Activated CD4-positive, alpha-beta T cell treated with anti-CD3 and anti-CD28 coated beads for 36 hours (primary cell): ENCODE measurements at regions not wholly inside any gene's neighbourhood (a gene's known extent, or its start where the extent isn't known, plus 50 kb on each side); places are given as distances from the start of the nearest gene placed in this dataset.
"Not testable (repeated sequence)": the region's sequence is repeated elsewhere in the genome, so short reads cannot be mapped to it uniquely, and the experiment has no call there.

Experiments
- ATAC-seq: fragments of 200-7000 bp; cut with Tn5 transposase; one replicate; pipeline ENCODE4 v1.10.0; 2021; ENCODE audit warnings: mild to moderate bottlenecking, moderate library complexity
- CTCF ChIA-PET: fragments of 350-600 bp; sonication (Branson Sonifier 250); formaldehyde crosslinking; loops from one replicate; lab custom pipeline; 2021; ENCODE audit warnings: antibody characterized with exemption; lab: Charles Lee
- POLR2A ChIA-PET: fragments of 350-600 bp; sonication (Branson Sonifier 250); formaldehyde crosslinking; loops from one replicate; lab custom pipeline; 2021; ENCODE audit warnings: antibody characterized with exemption, inconsistent platforms; lab: Charles Lee
- DNase-seq: peaks from one replicate; pipeline ENCODE4 v3.0.0-alpha.2; 2020
- H3K27ac Mint-ChIP-seq: one replicate; pipeline ENCODE4 v1.8.0; 2021; ENCODE audit warnings: mixed read lengths
- H3K27me3 Mint-ChIP-seq: one replicate; pipeline ENCODE4 v1.8.0; 2021; ENCODE audit warnings: mixed read lengths
- H3K36me3 Mint-ChIP-seq: one replicate; pipeline ENCODE4 v1.8.0; 2021; ENCODE audit warnings: low read depth, mixed read lengths
- H3K4me1 Mint-ChIP-seq: one replicate; pipeline ENCODE4 v1.8.0; 2021; ENCODE audit warnings: mixed read lengths
- H3K4me3 Mint-ChIP-seq: one replicate; pipeline ENCODE4 v1.8.0; 2021; ENCODE audit warnings: mild to moderate bottlenecking, moderate library complexity, mixed read lengths
- H3K9me3 Mint-ChIP-seq: one replicate; pipeline ENCODE4 v1.8.0; 2021; ENCODE audit warnings: low read depth, mixed read lengths
- intact Hi-C, 2 experiments: fragments of 100-400 bp; cut with DNase I in 1 of 2; cut with micrococcal nuclease in 1 of 2; formaldehyde crosslinking; loops; one replicate each; pipeline versions ENCODE4 v1.14.2 to v1.15.1; 2022 to 2024; cut with DNase I, micrococcal nuclease

DNA sequence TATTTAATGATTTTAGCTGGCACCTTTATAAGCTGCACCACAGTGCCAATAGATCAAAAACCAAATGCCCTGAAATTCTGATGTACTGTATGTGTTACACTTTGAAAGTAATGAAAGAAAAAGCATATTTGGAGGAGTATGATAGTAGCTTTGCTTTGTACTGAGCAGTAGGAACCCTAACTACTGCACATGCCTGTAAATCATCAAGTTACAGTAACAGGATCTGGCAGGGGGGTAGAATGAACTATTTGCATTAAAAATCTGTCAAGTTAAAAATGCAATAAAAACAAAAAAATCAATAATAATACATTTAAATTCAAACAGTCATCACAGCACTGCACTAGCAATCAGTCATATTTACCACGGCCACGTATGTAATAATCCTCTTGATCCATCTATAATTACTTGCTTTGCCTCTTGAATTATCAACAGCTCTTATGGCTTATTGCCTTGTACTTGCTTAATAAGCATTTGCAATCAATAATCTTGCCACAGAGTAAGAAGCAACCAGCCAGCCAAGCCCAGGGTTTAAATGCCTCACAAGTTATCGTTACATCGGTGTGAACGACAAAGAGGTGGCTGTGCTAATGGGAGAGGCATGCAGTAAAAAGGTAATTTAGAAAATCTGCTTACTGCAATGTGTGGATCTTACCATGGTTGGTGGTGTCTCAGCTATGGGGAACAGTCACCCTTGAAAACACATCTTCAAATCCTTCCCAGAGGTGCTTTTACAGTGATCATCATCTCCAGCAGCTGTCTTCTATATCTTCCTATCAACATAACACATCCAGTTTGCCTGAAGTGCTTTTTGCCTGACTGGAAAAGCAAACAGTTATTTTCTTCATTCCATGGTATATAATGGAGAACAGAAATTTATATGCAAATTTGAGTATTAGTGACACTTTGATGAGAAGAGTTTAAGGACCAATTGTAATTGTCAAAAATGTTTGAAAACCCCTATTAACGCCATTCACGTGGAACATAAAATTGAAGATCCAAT is 1812.1 kb upstream of the ADGRL3 start:
- intact Hi-C loops, result no loop called here
- POLR2A ChIA-PET, result no interaction called here
- peaks cover 3% of the 10 kb centered on the region for H3K9me3 Mint-ChIP-seq

DNA sequence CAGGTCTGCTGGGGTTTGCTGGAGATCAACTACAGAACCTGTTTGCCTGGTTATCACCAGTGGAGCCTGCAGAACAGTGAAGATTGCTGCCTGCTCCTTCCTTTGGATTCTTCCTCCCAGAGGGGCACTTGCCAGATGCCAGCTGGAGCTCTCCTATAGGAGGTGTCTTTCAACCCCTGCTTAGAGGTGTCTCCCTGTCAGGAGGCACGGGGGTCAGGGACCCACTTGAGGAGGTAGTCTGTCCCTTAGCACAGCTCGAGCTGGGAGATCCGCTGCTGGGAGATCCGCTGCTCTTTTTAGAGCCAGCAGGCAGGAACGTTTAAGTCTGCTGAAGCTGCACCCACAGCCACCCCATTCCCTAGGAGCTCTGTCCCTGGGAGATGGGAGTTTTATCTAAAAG is 1806.3 kb upstream of the ADGRL3 start:
- ATAC-seq, result no peak
- H3K4me1 Mint-ChIP-seq, result no peaks in the 10 kb centered on the region
- H3K27me3 Mint-ChIP-seq, result no peaks in the 10 kb centered on the region
- ChIA-PET POLR2A (no interaction called here), CTCF (no interaction called here)
- no peak overlapping the region for H3K4me3 Mint-ChIP-seq
- H3K27ac Mint-ChIP-seq, result no peak overlapping the region
- intact Hi-C loops, result no loop called here
- DNase-seq, result no peak
- peaks cover 9% of the 10 kb centered on the region for H3K9me3 Mint-ChIP-seq
- H3K36me3 Mint-ChIP-seq, result no peaks in the 10 kb centered on the region

More for the DNA sequence above, 1812.1 kb upstream of the ADGRL3 start:
- H3K27ac Mint-ChIP-seq, result no peak overlapping the region
- ATAC-seq (no peak), DNase-seq (no peak)
- CTCF ChIA-PET, result no interaction called here
- no peaks in the 10 kb centered on the region for H3K4me1 Mint-ChIP-seq
- no peaks in the 10 kb centered on the region for H3K36me3 Mint-ChIP-seq
- H3K4me3 Mint-ChIP-seq, result no peak overlapping the region
- no peaks in the 10 kb centered on the region for H3K27me3 Mint-ChIP-seq

DNA sequence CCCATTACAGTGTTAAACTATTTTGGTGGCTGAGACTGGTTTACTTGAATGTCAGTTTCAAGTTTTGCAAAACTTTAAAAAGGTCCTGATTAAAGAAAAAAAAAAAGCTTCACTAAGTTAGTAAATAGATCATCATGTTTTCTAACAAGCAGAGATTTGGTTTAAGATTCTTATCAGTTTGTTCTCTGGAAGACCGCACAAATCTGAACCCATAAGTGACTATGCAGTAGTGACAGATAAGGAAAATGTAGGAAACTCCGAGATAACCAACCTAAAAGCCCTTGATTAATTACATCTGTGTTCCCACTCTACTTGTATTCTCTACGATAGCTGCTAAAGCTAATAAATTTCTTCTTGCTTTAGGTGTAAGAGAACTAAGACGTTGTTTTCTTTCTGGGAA is 1799.8 kb upstream of the ADGRL3 start:
- ATAC-seq (no peak), DNase-seq (no peak)
- CTCF ChIA-PET, result no interaction called here
- intact Hi-C loops, result no loop called here
- H3K9me3 Mint-ChIP-seq, result no peaks in the 10 kb centered on the region
- H3K4me3 Mint-ChIP-seq, result no peak overlapping the region
- H3K36me3 Mint-ChIP-seq, result no peaks in the 10 kb centered on the region
- no peaks in the 10 kb centered on the region for H3K27me3 Mint-ChIP-seq
- H3K4me1 Mint-ChIP-seq, result no peaks in the 10 kb centered on the region
- H3K27ac Mint-ChIP-seq, result no peak overlapping the region
- POLR2A ChIA-PET, result no interaction called here

DNA sequence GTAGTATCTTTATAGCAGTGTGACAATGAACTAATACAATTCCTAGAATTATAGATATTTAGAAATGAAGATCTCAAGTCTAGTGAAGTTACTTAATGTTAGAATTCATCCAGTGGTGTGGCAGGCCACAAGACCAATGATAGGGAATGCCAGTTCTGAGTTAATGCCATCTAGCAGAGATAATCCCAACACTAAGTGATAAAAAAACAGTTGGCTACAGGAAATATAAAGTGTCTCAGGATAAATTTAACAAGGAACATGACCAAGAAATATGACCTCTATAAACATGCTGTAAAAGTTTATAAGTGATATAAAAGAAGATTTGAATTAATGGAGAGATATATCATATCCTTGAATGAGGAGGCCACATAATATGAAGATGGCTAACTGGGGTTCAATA is 1790.5 kb upstream of the ADGRL3 start:
- H3K4me1 Mint-ChIP-seq, result no peaks in the 10 kb centered on the region
- H3K4me3 Mint-ChIP-seq, result no peak overlapping the region
- H3K9me3 Mint-ChIP-seq, result peaks cover 9% of the 10 kb centered on the region
- CTCF ChIA-PET, result interaction anchor here (0.7 kb wide), 1 partner anchor 561 kb away, joined by 3 read pairs; no protein-coding TSS in a partner anchor
- ATAC-seq, result no peak
- no peak overlapping the region for H3K27ac Mint-ChIP-seq
- H3K27me3 Mint-ChIP-seq, result no peaks in the 10 kb centered on the region
- DNase-seq, result no peak
- POLR2A ChIA-PET, result no interaction called here
- H3K36me3 Mint-ChIP-seq, result no peaks in the 10 kb centered on the region
- intact Hi-C loops, result no loop called here

DNA sequence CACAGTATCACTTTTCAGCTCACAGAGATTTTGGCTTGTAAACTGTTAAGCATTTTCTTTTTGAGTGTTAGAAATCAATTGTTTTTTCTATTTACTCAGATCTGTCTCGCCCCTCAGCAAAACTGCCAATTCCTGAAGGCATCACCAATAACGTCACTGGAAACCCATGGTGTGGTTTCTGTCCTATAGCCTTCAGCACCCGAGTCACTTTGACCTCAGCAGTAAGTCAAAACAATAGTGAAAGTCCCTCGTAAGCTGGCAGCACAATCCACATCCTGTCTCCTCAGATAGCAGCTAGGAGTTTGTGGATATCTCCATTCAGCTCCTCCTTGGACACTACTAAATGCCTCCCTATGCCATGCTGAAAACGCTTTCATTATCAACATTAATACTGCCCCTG is 1787.4 kb upstream of the ADGRL3 start:
- no peak for DNase-seq
- H3K27me3 Mint-ChIP-seq, result no peaks in the 10 kb centered on the region
- H3K9me3 Mint-ChIP-seq, result peaks cover 11% of the 10 kb centered on the region
- H3K4me1 Mint-ChIP-seq, result no peaks in the 10 kb centered on the region
- H3K4me3 Mint-ChIP-seq, result no peak overlapping the region
- H3K36me3 Mint-ChIP-seq, result no peaks in the 10 kb centered on the region
- no peak for ATAC-seq
- CTCF ChIA-PET, result no interaction called here
- H3K27ac Mint-ChIP-seq, result no peak overlapping the region
- intact Hi-C loops, result no loop called here
- POLR2A ChIA-PET, result no interaction called here

DNA sequence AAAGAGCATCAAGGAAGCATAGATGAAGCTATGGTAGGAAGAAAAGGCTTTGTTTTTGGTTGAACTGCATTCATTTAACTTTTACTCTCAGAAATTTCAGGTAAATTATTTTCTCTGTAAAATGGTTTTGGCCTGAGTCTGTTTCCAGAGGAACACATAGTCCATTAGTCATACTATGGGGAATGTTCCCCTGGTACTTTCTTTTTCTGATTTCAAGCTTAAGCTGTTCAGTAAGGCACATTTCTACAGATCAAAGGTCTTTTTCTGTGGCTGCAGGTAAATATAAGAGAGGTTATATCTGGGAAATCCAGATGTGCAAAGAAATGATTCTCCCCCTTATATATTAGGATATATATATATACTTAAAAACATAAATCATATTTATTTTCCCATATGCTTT is 1744.4 kb upstream of the ADGRL3 start:
- ATAC-seq (no peak), DNase-seq (no peak)
- Mint-ChIP-seq H3K27me3 (no peaks in the 10 kb centered on the region), H3K4me3 (no peak overlapping the region), H3K4me1 (no peaks in the 10 kb centered on the region), H3K36me3 (no peaks in the 10 kb centered on the region), H3K9me3 (peaks cover 7% of the 10 kb centered on the region), H3K27ac (no peak overlapping the region)
- CTCF ChIA-PET, result no interaction called here
- intact Hi-C loops, result no loop called here
- POLR2A ChIA-PET, result no interaction called here

DNA sequence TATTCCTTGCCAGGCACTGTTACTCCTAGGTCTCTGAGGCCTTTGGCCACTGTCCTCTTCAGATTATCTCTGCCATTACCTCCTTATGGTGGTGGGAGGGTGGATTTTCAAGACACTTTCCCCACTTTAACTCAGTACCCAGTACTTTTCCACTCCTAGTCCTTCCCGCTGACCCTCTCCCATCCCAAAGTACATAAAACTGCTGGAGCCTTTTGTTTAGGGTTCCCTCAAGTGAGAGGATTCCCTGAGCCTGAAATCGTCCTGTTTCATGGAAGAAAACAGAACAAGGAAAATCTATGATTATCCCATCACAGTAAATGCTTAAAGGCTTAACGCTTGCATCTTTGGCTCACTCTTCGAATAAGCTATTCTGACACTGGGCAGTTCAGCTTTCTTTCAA is 1742.5 kb upstream of the ADGRL3 start:
- H3K4me1 Mint-ChIP-seq, result no peaks in the 10 kb centered on the region
- DNase-seq (no peak), ATAC-seq (no peak)
- H3K27ac Mint-ChIP-seq, result no peak overlapping the region
- H3K4me3 Mint-ChIP-seq, result no peak overlapping the region
- intact Hi-C loops, result no loop called here
- ChIA-PET CTCF (no interaction called here), POLR2A (no interaction called here)
- H3K27me3 Mint-ChIP-seq, result no peaks in the 10 kb centered on the region
- H3K36me3 Mint-ChIP-seq, result no peaks in the 10 kb centered on the region
- peaks cover 3% of the 10 kb centered on the region for H3K9me3 Mint-ChIP-seq

DNA sequence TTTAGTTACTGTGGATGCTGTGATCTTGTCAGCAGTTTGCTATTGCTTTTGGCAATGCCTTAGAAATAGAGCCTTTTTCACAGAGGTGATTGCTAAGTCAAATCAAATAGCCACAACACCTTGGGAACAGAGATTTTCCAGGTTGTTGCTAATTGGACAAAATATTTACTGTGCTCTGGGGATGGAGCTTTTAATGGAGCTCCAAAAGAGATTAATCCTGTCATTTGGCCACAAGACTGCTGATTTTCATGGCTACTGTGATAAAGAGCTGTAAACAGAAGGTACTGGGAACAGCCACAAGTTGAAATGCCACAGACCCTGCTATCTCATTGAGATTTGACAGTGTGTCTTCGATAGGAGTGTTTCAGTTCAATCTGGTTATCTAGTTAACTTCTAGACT is 1715.2 kb upstream of the ADGRL3 start:
- DNase-seq (no peak), ATAC-seq (no peak)
- peaks cover 6% of the 10 kb centered on the region for H3K9me3 Mint-ChIP-seq
- no peaks in the 10 kb centered on the region for H3K36me3 Mint-ChIP-seq
- intact Hi-C loops, result no loop called here
- CTCF ChIA-PET, result no interaction called here
- no peaks in the 10 kb centered on the region for H3K4me1 Mint-ChIP-seq
- H3K4me3 Mint-ChIP-seq, result no peak overlapping the region
- H3K27ac Mint-ChIP-seq, result no peak overlapping the region
- POLR2A ChIA-PET, result no interaction called here
- H3K27me3 Mint-ChIP-seq, result no peaks in the 10 kb centered on the region

DNA sequence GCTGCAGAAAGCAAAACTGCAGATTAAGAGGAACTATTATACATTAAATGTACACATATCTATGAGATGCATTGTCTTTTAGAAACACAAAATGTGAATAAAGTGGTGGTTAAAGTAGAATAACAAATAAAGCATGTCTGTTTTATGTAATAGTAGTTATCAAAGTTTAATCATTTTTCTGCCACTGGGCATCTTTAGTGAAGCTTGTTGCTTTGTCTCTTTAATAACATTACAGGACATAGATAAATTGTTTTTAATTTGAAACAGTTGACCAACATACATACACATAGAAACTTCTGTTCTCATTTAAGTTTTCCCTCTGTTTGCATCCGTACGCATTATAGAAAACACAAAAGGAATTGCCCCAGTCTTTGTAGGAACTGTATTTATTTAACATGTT is 1700.0 kb upstream of the ADGRL3 start:
- no peak for DNase-seq
- no peaks in the 10 kb centered on the region for H3K36me3 Mint-ChIP-seq
- H3K4me1 Mint-ChIP-seq, result no peaks in the 10 kb centered on the region
- no peaks in the 10 kb centered on the region for H3K9me3 Mint-ChIP-seq
- ATAC-seq, result no peak
- ChIA-PET CTCF (no interaction called here), POLR2A (no interaction called here)
- no peak overlapping the region for H3K4me3 Mint-ChIP-seq
- no peaks in the 10 kb centered on the region for H3K27me3 Mint-ChIP-seq
- H3K27ac Mint-ChIP-seq, result no peak overlapping the region
- intact Hi-C loops, result no loop called here

DNA sequence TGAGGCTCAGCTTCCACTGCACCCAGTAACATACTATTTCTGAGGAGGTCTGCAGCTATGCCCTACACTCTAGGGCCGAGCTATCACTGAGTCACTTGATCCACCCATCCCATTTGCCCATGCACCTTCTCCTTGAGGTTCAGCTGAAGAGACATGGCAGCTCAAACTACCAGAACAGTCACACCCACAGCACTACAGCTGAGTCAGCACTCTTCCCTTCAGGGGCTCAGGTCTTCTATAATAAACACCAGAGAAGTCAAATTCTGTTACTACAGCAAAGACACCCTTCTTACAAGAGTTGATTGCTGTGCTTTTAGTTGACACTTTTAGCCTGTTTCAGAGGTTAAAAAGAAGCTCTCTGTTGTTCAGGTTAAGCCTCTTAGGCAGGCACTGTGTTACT is 1696.4 kb upstream of the ADGRL3 start:
- DNase-seq, result no peak
- Mint-ChIP-seq H3K9me3 (no peaks in the 10 kb centered on the region), H3K4me1 (no peaks in the 10 kb centered on the region), H3K27me3 (no peaks in the 10 kb centered on the region), H3K27ac (no peak overlapping the region), H3K4me3 (no peak overlapping the region), H3K36me3 (no peaks in the 10 kb centered on the region)
- ChIA-PET CTCF (no interaction called here), POLR2A (no interaction called here)
- no peak for ATAC-seq
- intact Hi-C loops, result no loop called here

DNA sequence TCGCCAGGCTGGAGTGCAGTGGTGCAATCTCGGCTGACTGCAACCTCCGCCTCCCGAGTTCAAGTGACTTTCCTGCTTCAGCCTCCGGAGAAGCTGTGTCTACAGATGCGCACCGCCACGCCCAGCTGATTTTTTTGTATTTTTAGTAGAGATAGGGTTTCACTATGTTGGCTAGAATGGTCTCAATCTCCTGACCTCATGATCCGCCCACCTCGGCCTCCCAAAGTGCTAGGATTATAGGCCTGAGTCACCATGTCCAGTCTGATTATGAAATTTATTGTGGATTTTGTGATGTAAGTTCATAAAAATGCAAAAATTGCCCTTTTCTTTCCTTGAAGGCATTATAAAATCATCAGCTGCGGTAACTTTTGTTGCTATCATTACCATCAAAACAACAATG is 1688.3 kb upstream of the ADGRL3 start:
- H3K27me3 Mint-ChIP-seq, H3K4me1 Mint-ChIP-seq, POLR2A ChIA-PET, H3K27ac Mint-ChIP-seq, H3K9me3 Mint-ChIP-seq, H3K36me3 Mint-ChIP-seq, ATAC-seq, intact Hi-C loops, DNase-seq, H3K4me3 Mint-ChIP-seq: not testable (repeated sequence)
- CTCF ChIA-PET, result interaction anchor here (0.7 kb wide), 1 partner anchor 10 kb away, joined by 5 read pairs; no protein-coding TSS in a partner anchor

DNA sequence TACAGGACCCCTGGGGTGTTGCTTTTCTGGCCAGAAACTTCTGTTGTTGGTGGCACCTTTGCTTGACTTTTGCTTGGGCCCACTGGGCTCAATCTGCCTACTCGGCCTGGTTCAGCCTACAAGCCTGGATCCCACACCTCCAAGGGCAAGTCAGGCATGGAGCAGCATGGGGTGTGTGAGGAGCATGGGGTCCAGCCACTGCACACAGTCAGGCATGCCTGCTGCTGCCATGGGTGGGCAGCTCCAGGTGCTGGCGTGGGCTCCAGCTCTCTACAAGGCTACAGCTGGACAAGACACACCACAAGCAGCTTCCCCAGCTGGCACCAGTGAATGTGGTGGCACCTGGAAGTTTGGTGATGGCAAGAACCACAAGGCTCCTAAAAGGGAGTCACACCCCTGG is 1683.1 kb upstream of the ADGRL3 start:
- intact Hi-C loops, result no loop called here
- no peaks in the 10 kb centered on the region for H3K4me1 Mint-ChIP-seq
- POLR2A ChIA-PET, result no interaction called here

More for the DNA sequence above, 1683.1 kb upstream of the ADGRL3 start:
- Mint-ChIP-seq H3K27ac (no peak overlapping the region), H3K4me3 (no peak overlapping the region), H3K9me3 (no peaks in the 10 kb centered on the region), H3K36me3 (no peaks in the 10 kb centered on the region), H3K27me3 (no peaks in the 10 kb centered on the region)
- DNase-seq (no peak), ATAC-seq (no peak)
- CTCF ChIA-PET, result no interaction called here
